Gastrocnemius medialis (tissue), 4 donors: ENCODE measurements at regions not wholly inside any gene's neighbourhood (a gene's known extent, or its start where the extent isn't known, plus 50 kb on each side); places are given as distances from the start of the nearest gene placed in this dataset.

ENCODE experiments used
- CTCF ChIP-seq, 5 experiments: fragments of 450-650 bp in 3 of 5; fragments of 200-600 bp in 2 of 5; sonication (generic) in 2 of 5; IDR thresholded peaks in 4 of 5; conservative IDR thresholded peaks in 1 of 5; 1 replicate in 4 of 5; 2 replicates in 1 of 5; pipeline ENCODE4 v1.5.1; 2016 to 2019; ENCODE audit warnings: antibody characterized with exemption in 5 of 5, mild to moderate bottlenecking in 3 of 5, moderate library complexity in 3 of 5
- POLR2A ChIP-seq, 2 donors: fragments of 450-650 bp; IDR thresholded peaks; one replicate each; pipeline ENCODE4 v1.6.1; 2017; ENCODE audit warnings: antibody characterized with exemption in 2 of 2, mild to moderate bottlenecking in 2 of 2, moderate library complexity in 2 of 2

GRCh38 chr17:56083475-56083874 is 69.8 kb upstream of the ANKFN1 start:
- TF ChIP-seq CTCF (IDR thresholded peaks at IDR 0.05 in 4 of 5, conservative IDR thresholded peaks at IDR 0.05 in 1 of 5) (no peak), POLR2A (IDR thresholded peaks at IDR 0.05) (no peak)
